Fibroblast of the aortic adventitia (primary cell): ENCODE measurements at regions not wholly inside any gene's neighbourhood (a gene's known extent, or its start where the extent isn't known, plus 50 kb on each side); places are given as distances from the start of the nearest gene placed in this dataset.

Experiments
- DNase-seq: peaks from one replicate; pipeline ENCODE4 v3.0.0-alpha.2; 2010; ENCODE audit warnings: low read depth
- H3K4me3 ChIP-seq: 2 replicates; pipeline ENCODE4 v1.5.1; 2011; ENCODE audit warnings: low read depth, mild to moderate bottlenecking, control low read depth, low read length, moderate library complexity
- CTCF ChIP-seq: IDR thresholded peaks from 2 replicates; pipeline ENCODE4 v1.5.1; 2011; ENCODE audit warnings: mild to moderate bottlenecking, low read length, control low read depth, inconsistent platforms; ENCODE audit not compliant: insufficient read depth

- DNase-seq, result no peak
- no peak overlapping the region for H3K4me3 ChIP-seq
Observed at GRCh38 chr12:115758877-115759620, 518.4 kb downstream of the MED13L start.

GRCh38 chr12:115758183-115758582 lies 519.3 kb downstream of the MED13L start:
- no peak for TF ChIP-seq CTCF
- no peak for DNase-seq
- no peak overlapping the region for H3K4me3 ChIP-seq

More at GRCh38 chr12:115758877-115759620, 518.4 kb downstream of the MED13L start:
- TF ChIP-seq CTCF, result no peak

GRCh38 chr12:115756804-115757203 lies 520.7 kb downstream of the MED13L start:
- H3K4me3 ChIP-seq, result no peak overlapping the region
- no peak for DNase-seq
- TF ChIP-seq CTCF, result no peak

GRCh38 chr12:115756271-115756670 lies 521.2 kb downstream of the MED13L start:
- H3K4me3 ChIP-seq, result no peak overlapping the region
- no peak for TF ChIP-seq CTCF
- no peak for DNase-seq

GRCh38 chr12:115755725-115756085 lies 521.8 kb downstream of the MED13L start:
- no peak for DNase-seq
- no peak for TF ChIP-seq CTCF
- H3K4me3 ChIP-seq, result no peak overlapping the region

GRCh38 chr12:115755061-115755724 lies 522.3 kb downstream of the MED13L start:
- TF ChIP-seq CTCF, result no peak
- DNase-seq, result no peak
- no peak overlapping the region for H3K4me3 ChIP-seq
